Liver (tissue), 8 donors: ENCODE measurements at regions not wholly inside any gene's neighbourhood (a gene's known extent, or its start where the extent isn't known, plus 50 kb on each side); places are given as distances from the start of the nearest gene placed in this dataset.

Source experiments
- DNase-seq: peaks from one replicate; pipeline ENCODE4 v3.0.0-alpha.2; 2017; ENCODE audit warnings: low spot score
- H3K27ac ChIP-seq, 2 donors: one replicate each; pipeline ENCODE4 v1.7.0; 2013; ENCODE audit warnings: inconsistent platforms in 2 of 2, low read length in 2 of 2, control low read depth in 1 of 2, low read depth in 1 of 2, mild to moderate bottlenecking in 1 of 2
- H3K27me3 ChIP-seq, 4 donors: one replicate each; pipeline versions ENCODE4 v1.6.1 to v1.7.0; 2013; ENCODE audit warnings: low read length in 3 of 4, inconsistent platforms in 1 of 4, mild to moderate bottlenecking in 1 of 4, moderate library complexity in 1 of 4; ENCODE audit not compliant: control insufficient read depth in 4 of 4, insufficient read depth in 4 of 4
- H3K36me3 ChIP-seq, 4 donors: one replicate each; pipeline versions ENCODE4 v1.6.1 to v1.7.0; 2013; ENCODE audit warnings: low read length in 3 of 4, mild to moderate bottlenecking in 3 of 4, low read depth in 1 of 4, moderate library complexity in 1 of 4; ENCODE audit not compliant: control insufficient read depth in 4 of 4, insufficient read depth in 3 of 4
- H3K4me1 ChIP-seq, 4 donors: one replicate each; pipeline versions ENCODE4 v1.6.1 to v1.7.0; 2013; ENCODE audit warnings: low read length in 3 of 4, mild to moderate bottlenecking in 3 of 4, moderate library complexity in 1 of 4; ENCODE audit not compliant: control insufficient read depth in 4 of 4, insufficient read depth in 4 of 4
- H3K4me3 ChIP-seq, 3 donors: one replicate each; pipeline versions ENCODE4 v1.6.1 to v1.7.0; 2013; ENCODE audit warnings: low read length in 3 of 3, control low read depth in 1 of 3, low read depth in 1 of 3, mild to moderate bottlenecking in 1 of 3
- H3K9ac ChIP-seq, 2 donors: one replicate each; pipeline ENCODE4 v1.7.0; 2013; ENCODE audit warnings: low read length in 2 of 2, mild to moderate bottlenecking in 2 of 2, moderate library complexity in 2 of 2, control low read depth in 1 of 2, low read depth in 1 of 2
- H3K9me3 ChIP-seq, 4 donors: one replicate each; pipeline versions ENCODE4 v1.6.1 to v1.7.0; 2013; ENCODE audit warnings: low read length in 3 of 4; ENCODE audit not compliant: control insufficient read depth in 4 of 4
- ATF3 ChIP-seq: IDR thresholded peaks from 2 replicates; pipeline ENCODE4 v1.6.1; 2016; ENCODE audit warnings: antibody characterized with exemption
- CTCF ChIP-seq: fragments of 150-350 bp; IDR thresholded peaks from 2 replicates; pipeline ENCODE4 v1.5.1; 2017; ENCODE audit warnings: improper control_type of control experiment, low read depth, low read length; ENCODE audit not compliant: missing input control
- EGR1 ChIP-seq, 2 donors: IDR thresholded peaks; 2 replicates each; pipeline ENCODE4 v1.6.1; 2016 to 2018; ENCODE audit warnings: antibody characterized with exemption in 2 of 2, low read depth in 2 of 2
- FOXA1 ChIP-seq: IDR thresholded peaks from 2 replicates; pipeline ENCODE4 v1.6.1; 2016; ENCODE audit warnings: antibody characterized with exemption
- FOXA2 ChIP-seq: IDR thresholded peaks from 2 replicates; pipeline ENCODE4 v1.6.1; 2016; ENCODE audit warnings: antibody characterized with exemption
- GABPA ChIP-seq, 2 donors: IDR thresholded peaks in 1 of 2; conservative IDR thresholded peaks in 1 of 2; 2 replicates each; pipeline ENCODE4 v1.6.1; 2016; ENCODE audit warnings: antibody characterized with exemption in 2 of 2, mild to moderate bottlenecking in 1 of 2, moderate library complexity in 1 of 2
- HNF4A ChIP-seq, 2 donors: conservative IDR thresholded peaks; 2 replicates each; pipeline ENCODE4 v1.6.1; 2016; ENCODE audit warnings: antibody characterized with exemption in 2 of 2, mild to moderate bottlenecking in 2 of 2
- HNF4G ChIP-seq: IDR thresholded peaks from 2 replicates; pipeline ENCODE4 v1.6.1; 2016; ENCODE audit warnings: antibody characterized with exemption
- JUND ChIP-seq, 2 donors: IDR thresholded peaks; 2 replicates each; pipeline ENCODE4 v1.6.1; 2016; ENCODE audit warnings: antibody characterized with exemption in 2 of 2
- MAX ChIP-seq: IDR thresholded peaks from 2 replicates; pipeline ENCODE4 v1.6.1; 2016; ENCODE audit warnings: antibody characterized with exemption
- RAD21 ChIP-seq, 2 donors: IDR thresholded peaks; 2 replicates each; pipeline ENCODE4 v1.6.1; 2016; ENCODE audit warnings: antibody characterized with exemption in 2 of 2, mild to moderate bottlenecking in 2 of 2
- REST ChIP-seq: IDR thresholded peaks from 2 replicates; pipeline ENCODE4 v1.6.1; 2016; ENCODE audit warnings: antibody characterized with exemption, mild to moderate bottlenecking
- RXRA ChIP-seq, 2 donors: IDR thresholded peaks; 2 replicates each; pipeline ENCODE4 v1.6.1; 2017 to 2018; ENCODE audit warnings: antibody characterized with exemption in 2 of 2, mild to moderate bottlenecking in 1 of 2
- SP1 ChIP-seq: IDR thresholded peaks from 2 replicates; pipeline ENCODE4 v1.6.1; 2018; ENCODE audit warnings: antibody characterized with exemption, mild to moderate bottlenecking
- TAF1 ChIP-seq: conservative IDR thresholded peaks from 2 replicates; pipeline ENCODE4 v1.6.1; 2016; ENCODE audit warnings: antibody characterized with exemption, mild to moderate bottlenecking
- YY1 ChIP-seq: IDR thresholded peaks from 2 replicates; pipeline ENCODE4 v1.6.1; 2016; ENCODE audit warnings: antibody characterized with exemption, mild to moderate bottlenecking
- ZBTB33 ChIP-seq: IDR thresholded peaks from 2 replicates; pipeline ENCODE4 v1.6.1; 2016; ENCODE audit warnings: antibody characterized with exemption
- WGBS: extraction: QIAGEN DNeasy Blood & Tissue Kit; methylation state at CpG from one replicate; pipeline ENCODE4 v1.1.7; 2013; 5-methylcytosine and 5-hydroxymethylcytosine counted together
- donor health status: healthy.
- donor health status: healthy.
- donor health status: healthy.
- donor health status: healthy.
- donor health status: healthy.

GRCh38 chr6:17031961-17032360 is 69.9 kb upstream of the STMND1 start:
- Histone ChIP-seq H3K9ac (no peak overlapping the region), H3K4me3 (no peak overlapping the region), H3K27me3 (no peaks in the 10 kb centered on the region), H3K27ac (no peak overlapping the region), H3K36me3 (no peaks in the 10 kb centered on the region), H3K4me1 (no peaks in the 10 kb centered on the region), H3K9me3 (no peaks in the 10 kb centered on the region)
- TF ChIP-seq TAF1, result no peak
- TF ChIP-seq YY1, result no peak
- TF ChIP-seq FOXA2, result no peak
- no peak for DNase-seq
- 91% methylated on average over 19 of the region's 19 CpGs for WGBS

GRCh38 chr6:17027441-17027840 is 74.4 kb upstream of the STMND1 start:
- no peak for DNase-seq
- no peak for TF ChIP-seq ATF3
- TF ChIP-seq REST, result no peak
- TF ChIP-seq SP1, result no peak
- TF ChIP-seq HNF4A (conservative IDR thresholded peaks at IDR 0.05), result no peak
- TF ChIP-seq RAD21 (IDR thresholded peaks at IDR 0.05), result no peak
- H3K27ac ChIP-seq, result no peak overlapping the region
- no peaks in the 10 kb centered on the region for H3K27me3 ChIP-seq
- H3K9me3 ChIP-seq, result no peaks in the 10 kb centered on the region
- H3K4me1 ChIP-seq, result no peaks in the 10 kb centered on the region
- no peak overlapping the region for H3K9ac ChIP-seq
- WGBS, result 91% methylated on average over 1 of the region's 1 CpG
- H3K4me3 ChIP-seq, result no peak overlapping the region
- no peaks in the 10 kb centered on the region for H3K36me3 ChIP-seq

- Histone ChIP-seq H3K9me3 (no peaks in the 10 kb centered on the region), H3K27ac (no peak overlapping the region), H3K4me3 (no peak overlapping the region), H3K9ac (no peak overlapping the region), H3K27me3 (no peaks in the 10 kb centered on the region), H3K36me3 (no peaks in the 10 kb centered on the region), H3K4me1 (no peaks in the 10 kb centered on the region)
- TF ChIP-seq HNF4A (conservative IDR thresholded peaks at IDR 0.05) (no peak), MAX (no peak), FOXA1 (no peak), SP1 (no peak), TAF1 (no peak), REST (no peak), ATF3 (no peak), FOXA2 (no peak), CTCF (no peak), GABPA (IDR thresholded peaks at IDR 0.05 in 1 of 2, conservative IDR thresholded peaks at IDR 0.05 in 1 of 2) (no peak), JUND (IDR thresholded peaks at IDR 0.05) (no peak), EGR1 (IDR thresholded peaks at IDR 0.05; ENCODE audit: low read depth in 2 of 2) (no peak), ZBTB33 (no peak), HNF4G (no peak), RXRA (IDR thresholded peaks at IDR 0.05) (no peak), YY1 (no peak)
- 82% methylated on average over 3 of the region's 3 CpGs for WGBS
- DNase-seq, result no peak
These were observed 79.2 kb upstream of the STMND1 start for GRCh38 chr6:17022604-17023003.
